ENCODE measurements at regions not wholly inside any gene's neighbourhood (a gene's known extent, or its start where the extent isn't known, plus 50 kb on each side); places are given as distances from the start of the nearest gene placed in this dataset.
"Not testable (repeated sequence)": the region's sequence is repeated elsewhere in the genome, so short reads cannot be mapped to it uniquely, and the experiment has no call there.

DNA sequence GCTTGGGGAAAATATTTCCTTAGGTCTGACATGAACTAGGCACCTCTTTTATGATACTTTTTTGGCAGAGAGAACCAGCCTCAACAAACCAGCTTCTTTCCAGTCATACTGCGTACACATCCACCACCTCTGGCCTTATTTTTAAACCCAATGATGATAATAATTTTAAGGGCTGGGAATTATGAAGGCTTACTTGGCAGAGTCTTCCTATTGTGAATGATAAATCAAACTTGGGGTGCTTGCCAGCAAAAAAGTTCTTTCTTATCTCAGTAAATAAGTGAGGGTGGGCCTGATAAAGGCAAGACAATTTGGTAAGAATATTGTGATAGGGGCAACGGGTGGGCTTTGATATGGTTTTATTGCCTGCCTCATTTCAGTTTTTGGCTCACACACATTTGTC, 1230.2 kb upstream of the ZEB2 start:
- DNase-seq, result no peak

GRCh38 chr2:145749556-145749955, 1229.6 kb upstream of the ZEB2 start:
- DNase-seq, result no peak

- no peak for DNase-seq
Measured at GRCh38 chr2:145748927-145749326, 1229.0 kb upstream of the ZEB2 start.

- DNase-seq, result no peak
Measured at GRCh38 chr2:145747715-145748114, 1227.8 kb upstream of the ZEB2 start.

- not testable (repeated sequence) for DNase-seq
Measured at GRCh38 chr2:145745387-145745721, 1225.4 kb upstream of the ZEB2 start.

GRCh38 chr2:145744541-145745386, 1224.8 kb upstream of the ZEB2 start:
- DNase-seq, result no peak

- DNase-seq, result no peak
Measured at GRCh38 chr2:145743011-145743410, 1223.1 kb upstream of the ZEB2 start.

DNA sequence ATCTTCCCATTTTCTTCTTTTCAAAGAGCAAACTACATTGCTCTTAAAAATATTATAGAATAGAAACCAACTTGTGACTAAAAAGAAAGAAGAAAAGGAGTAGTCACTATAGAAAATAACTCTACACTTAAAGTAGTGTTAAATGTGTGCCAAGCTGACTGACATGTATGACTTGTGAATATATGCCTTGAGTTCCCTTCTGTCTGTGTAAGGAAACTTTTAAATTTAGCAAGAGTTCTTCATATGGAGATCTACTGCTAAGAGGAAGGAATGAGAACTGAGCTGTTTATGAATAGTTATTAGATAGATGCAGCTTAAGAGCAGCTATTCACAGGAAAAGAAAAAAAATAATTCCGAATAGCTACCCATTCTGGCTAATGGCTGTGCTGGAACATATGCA, 1221.7 kb upstream of the ZEB2 start:
- no peak for DNase-seq

GRCh38 chr2:145741181-145741580, 1221.3 kb upstream of the ZEB2 start:
- DNase-seq, result no peak

GRCh38 chr2:145740302-145740701, 1220.4 kb upstream of the ZEB2 start:
- no peak for DNase-seq

- DNase-seq, result no peak
Measured at GRCh38 chr2:145739681-145740080, 1219.8 kb upstream of the ZEB2 start.

DNA sequence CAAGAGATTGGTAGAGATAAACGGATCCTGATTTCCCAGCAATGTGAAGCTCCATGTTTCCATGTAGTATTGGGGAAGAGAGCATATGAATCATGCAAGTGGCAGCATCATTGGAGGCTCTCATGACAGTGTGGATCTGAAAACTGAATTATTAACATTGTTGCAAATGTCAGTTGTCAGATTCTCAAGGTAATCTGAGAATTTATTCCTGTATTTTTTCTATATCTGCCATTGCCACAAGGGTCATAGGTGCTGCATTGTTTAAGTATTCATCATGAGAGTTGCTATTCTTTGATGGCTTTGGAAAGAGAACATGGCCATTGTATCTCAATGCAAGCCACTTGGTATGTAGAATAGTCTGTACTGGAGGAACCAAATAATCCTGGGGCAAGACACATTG, 1217.0 kb upstream of the ZEB2 start:
- no peak for DNase-seq

- no peak for DNase-seq
Measured at GRCh38 chr2:145731467-145731866, 1211.5 kb upstream of the ZEB2 start.

GRCh38 chr2:145729993-145730770, 1210.3 kb upstream of the ZEB2 start:
- no peak for DNase-seq

DNA sequence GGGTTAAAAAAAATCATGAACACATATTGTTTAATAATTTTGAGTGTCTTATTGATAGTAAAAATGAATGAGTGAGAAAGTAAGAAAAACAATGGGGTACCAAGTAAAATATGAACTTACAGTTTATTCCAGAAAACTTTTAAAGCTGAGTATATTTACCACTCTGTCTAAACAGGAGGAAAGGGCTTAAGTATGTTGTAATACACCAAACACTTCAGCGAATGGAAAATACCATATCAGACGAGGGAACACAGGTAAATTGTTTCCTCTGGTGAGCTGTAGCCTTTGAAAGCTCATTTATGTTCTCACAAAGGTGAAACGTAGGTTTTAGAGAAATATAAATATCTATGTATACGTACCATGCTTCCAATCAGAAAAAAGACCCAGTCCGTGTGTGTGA, 1209.6 kb upstream of the ZEB2 start:
- DNase-seq, result no peak

DNA sequence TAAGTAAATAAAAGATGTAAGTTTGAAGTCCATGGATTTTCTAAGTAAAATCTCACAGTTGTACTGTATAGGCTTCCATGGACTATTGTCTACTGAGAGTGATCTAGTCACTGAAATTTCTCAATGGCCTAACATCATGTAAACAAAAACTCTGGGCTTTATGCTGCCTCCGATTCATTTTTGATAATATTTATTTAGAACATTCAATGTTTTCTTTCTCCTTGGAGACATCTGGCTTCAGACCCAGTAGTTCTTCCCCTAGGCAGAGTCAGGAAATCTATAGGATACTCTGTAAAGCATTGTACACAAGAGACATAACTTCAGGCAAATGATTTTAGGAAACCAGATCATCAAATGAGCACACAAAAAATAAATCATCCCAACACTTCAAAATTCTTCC, 1208.6 kb upstream of the ZEB2 start:
- no peak for DNase-seq

DNA sequence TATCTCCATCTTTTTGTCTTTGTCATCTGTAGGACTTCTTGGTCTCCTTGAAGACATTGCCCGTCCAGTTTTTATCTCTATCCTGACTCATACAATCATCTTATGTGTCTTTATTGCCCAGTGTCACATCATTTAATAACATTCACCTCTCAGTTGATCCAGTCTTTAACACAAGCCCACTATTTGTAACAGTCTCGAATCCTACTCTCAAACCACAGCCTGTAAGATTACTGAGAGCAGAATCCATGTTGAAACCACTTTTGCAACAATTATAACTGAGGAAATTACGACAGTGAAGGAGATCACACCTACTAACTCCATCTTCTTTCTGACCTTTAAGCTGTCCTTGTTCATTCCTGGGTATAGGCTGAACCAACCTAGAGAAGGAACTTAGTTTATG, 1206.0 kb upstream of the ZEB2 start:
- no peak for DNase-seq

GRCh38 chr2:145724311-145724898, 1204.5 kb upstream of the ZEB2 start:
- no peak for DNase-seq

DNA sequence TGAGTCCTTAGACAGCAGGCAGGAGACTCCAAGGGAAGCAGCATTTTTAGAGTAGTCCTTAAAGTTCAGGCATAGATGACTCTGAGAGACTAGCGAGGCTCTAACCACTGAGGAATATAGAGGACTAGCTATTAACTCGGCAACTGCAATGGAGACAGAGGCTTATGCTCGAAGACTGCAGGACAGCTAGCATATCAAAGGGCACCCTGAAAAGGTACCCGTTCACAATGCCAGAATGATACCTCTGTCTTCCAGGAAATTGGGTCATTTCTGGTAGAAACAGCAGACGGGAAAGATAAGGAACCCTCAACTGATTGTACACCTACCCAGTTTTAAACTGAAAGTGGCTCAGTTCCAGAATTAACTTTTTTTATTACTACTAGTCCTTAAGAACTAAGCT, 1204.0 kb upstream of the ZEB2 start:
- DNase-seq, result no peak

- DNase-seq, result no peak
Measured at GRCh38 chr2:145721681-145722080, 1201.8 kb upstream of the ZEB2 start.

GRCh38 chr2:145715601-145716000, 1195.7 kb upstream of the ZEB2 start:
- DNase-seq, result no peak

DNA sequence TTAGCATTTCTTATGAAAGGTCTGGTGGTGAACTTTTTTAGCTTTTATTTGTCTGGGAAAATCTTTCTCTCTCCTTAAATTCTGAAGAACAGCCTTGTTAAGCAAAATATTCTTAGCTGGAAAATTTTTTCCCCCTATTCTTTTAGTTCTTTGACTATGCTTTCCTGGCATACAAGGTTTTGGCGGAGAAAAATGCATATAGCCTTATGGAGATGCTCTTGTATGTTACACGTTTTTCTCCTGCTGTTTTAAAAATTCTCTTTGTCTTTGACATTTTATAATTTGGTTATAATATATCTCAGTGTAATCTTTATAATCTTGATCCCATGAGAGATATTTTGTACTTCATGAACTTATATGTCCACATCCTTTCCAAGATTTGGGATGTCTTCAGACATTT, 1190.4 kb upstream of the ZEB2 start:
- no peak for DNase-seq

GRCh38 chr2:145702305-145702704, 1182.4 kb upstream of the ZEB2 start:
- no peak for DNase-seq

- no peak for DNase-seq
Measured at GRCh38 chr2:145692971-145693478, 1173.1 kb upstream of the ZEB2 start.

Data from midbrain (tissue), 1 donor.